Small intestine (tissue), 7 donors: ENCODE measurements at regions not wholly inside any gene's neighbourhood (a gene's known extent, or its start where the extent isn't known, plus 50 kb on each side); places are given as distances from the start of the nearest gene placed in this dataset.

Source experiments
- DNase-seq, 2 donors: peaks; one replicate each; pipeline versions ENCODE4 v3.0.0 to v3.0.0-alpha.2; 2013
- FAIRE-seq: peaks from 2 replicates; lab custom pipeline; 2012; peaks lifted over from hg19 to GRCh38; lab: Jason Lieb, UNC
- H3K27ac ChIP-seq, 3 donors: one replicate each; pipeline ENCODE4 v1.5.1; 2013; ENCODE audit warnings: low read length in 2 of 3, mild to moderate bottlenecking in 2 of 3, control low read depth in 1 of 3, inconsistent platforms in 1 of 3, low read depth in 1 of 3, moderate library complexity in 1 of 3
- H3K27me3 ChIP-seq, 3 donors: one replicate each; pipeline ENCODE4 v1.6.1; 2013; ENCODE audit warnings: low read length in 3 of 3, inconsistent platforms in 1 of 3; ENCODE audit not compliant: control insufficient read depth in 3 of 3, insufficient read depth in 3 of 3
- H3K36me3 ChIP-seq, 3 donors: one replicate each; pipeline ENCODE4 v1.6.1; 2013; ENCODE audit warnings: low read length in 3 of 3, inconsistent platforms in 1 of 3, low read depth in 1 of 3, mild to moderate bottlenecking in 1 of 3, moderate library complexity in 1 of 3; ENCODE audit not compliant: control insufficient read depth in 3 of 3, insufficient read depth in 2 of 3
- H3K4me1 ChIP-seq, 3 donors: one replicate each; pipeline ENCODE4 v1.6.1; 2013; ENCODE audit warnings: low read length in 2 of 3, inconsistent platforms in 1 of 3, low read depth in 1 of 3, mild to moderate bottlenecking in 1 of 3, moderate library complexity in 1 of 3; ENCODE audit not compliant: control insufficient read depth in 3 of 3, insufficient read depth in 2 of 3
- H3K4me3 ChIP-seq, 3 donors: one replicate each; pipeline ENCODE4 v1.5.1; 2013; ENCODE audit warnings: low read length in 3 of 3, control low read depth in 1 of 3, inconsistent platforms in 1 of 3, low read depth in 1 of 3, mild to moderate bottlenecking in 1 of 3, moderate library complexity in 1 of 3
- H3K9me3 ChIP-seq, 2 donors: one replicate each; pipeline ENCODE4 v1.6.1; 2013; ENCODE audit warnings: low read depth in 1 of 2, low read length in 1 of 2; ENCODE audit not compliant: control insufficient read depth in 2 of 2, insufficient read depth in 1 of 2
- WGBS, 3 donors: extraction: QIAGEN DNeasy Blood & Tissue Kit; methylation state at CpG; one replicate each; pipeline ENCODE4 v1.1.7; 2013; 5-methylcytosine and 5-hydroxymethylcytosine counted together
- donor health status: healthy with polysubstance abuse.
- donor health status: control.
- donor health status: control.
- donor health status: Bipolar disorder and iron deficiency.
- donor health status: healthy.

GRCh38 chr5:166982226-166982625 is 1309.2 kb upstream of the WWC1 start:
- no peak for FAIRE-seq
- Histone ChIP-seq H3K27ac (peak overlapping the region in 1 of 3 donors; percentile 34), H3K9me3 (no peaks in the 10 kb centered on the region)

GRCh38 chr5:166991601-166992000 is 1299.8 kb upstream of the WWC1 start:
- H3K9me3 ChIP-seq: no peaks in the 10 kb centered on the region
- no peak overlapping the region for H3K27ac ChIP-seq
- no peaks in the 10 kb centered on the region for H3K36me3 ChIP-seq
- FAIRE-seq: no peak
- no peaks in the 10 kb centered on the region for H3K27me3 ChIP-seq
- no peak overlapping the region for H3K4me3 ChIP-seq
- DNase-seq: no peak
- WGBS, 3 donors: 80 to 95% (median 81%) methylated on average over 1 of the region's 1 CpG
- H3K4me1 ChIP-seq: no peaks in the 10 kb centered on the region

More at GRCh38 chr5:166982226-166982625, 1309.2 kb upstream of the WWC1 start:
- peak; percentile 9 to 68 for DNase-seq
- Histone ChIP-seq H3K27me3 (no peaks in the 10 kb centered on the region), H3K36me3 (no peaks in the 10 kb centered on the region), H3K4me3 (no peak overlapping the region), H3K4me1 (peaks cover 0 to 13% (median 0%) of the 10 kb centered on the region in 3 donors)

GRCh38 chr5:166992108-166992507 is 1299.3 kb upstream of the WWC1 start:
- 42 to 57% (median 54%) methylated on average over 2 of the region's 2 CpGs for WGBS, 3 donors
- H3K27ac ChIP-seq: no peak overlapping the region
- FAIRE-seq: no peak

GRCh38 chr5:166992874-166993722 is 1298.3 kb upstream of the WWC1 start:
- DNase-seq (no peak), FAIRE-seq (no peak)
- no peaks in the 10 kb centered on the region for H3K27me3 ChIP-seq
- 60 to 87% (median 81%) methylated on average over 11 of the region's 11 CpGs for WGBS, 3 donors
- H3K4me1 ChIP-seq: no peaks in the 10 kb centered on the region
- H3K4me3 ChIP-seq: no peak overlapping the region
- H3K36me3 ChIP-seq: no peaks in the 10 kb centered on the region
- no peak overlapping the region for H3K27ac ChIP-seq
- H3K9me3 ChIP-seq: no peaks in the 10 kb centered on the region

More at GRCh38 chr5:166992108-166992507, 1299.3 kb upstream of the WWC1 start:
- Histone ChIP-seq H3K4me3 (no peak overlapping the region), H3K9me3 (no peaks in the 10 kb centered on the region), H3K36me3 (no peaks in the 10 kb centered on the region), H3K27me3 (no peaks in the 10 kb centered on the region), H3K4me1 (no peaks in the 10 kb centered on the region)
- no peak for DNase-seq

- Histone ChIP-seq H3K9me3 (no peaks in the 10 kb centered on the region), H3K4me1 (no peaks in the 10 kb centered on the region), H3K36me3 (no peaks in the 10 kb centered on the region), H3K27me3 (no peaks in the 10 kb centered on the region), H3K27ac (no peak overlapping the region), H3K4me3 (no peak overlapping the region)
- WGBS, 3 donors: 48 to 85% (median 69%) methylated on average over 3 of the region's 3 CpGs
- DNase-seq (no peak), FAIRE-seq (no peak)
Observed at GRCh38 chr5:166994226-166994625, 1297.2 kb upstream of the WWC1 start.

GRCh38 chr5:167001246-167001645 is 1290.2 kb upstream of the WWC1 start:
- no peak for FAIRE-seq
- H3K27me3 ChIP-seq: no peaks in the 10 kb centered on the region
- 83 to 84% (median 83%) methylated on average over 3 of the region's 3 CpGs for WGBS, 3 donors
- H3K27ac ChIP-seq: no peak overlapping the region
- no peaks in the 10 kb centered on the region for H3K9me3 ChIP-seq
- no peak overlapping the region for H3K4me3 ChIP-seq
- H3K36me3 ChIP-seq: no peaks in the 10 kb centered on the region
- no peak for DNase-seq
- no peaks in the 10 kb centered on the region for H3K4me1 ChIP-seq

- Histone ChIP-seq H3K27me3 (peaks cover 0 to 2% (median 0%) of the 10 kb centered on the region in 3 donors), H3K4me3 (no peak overlapping the region), H3K27ac (no peak overlapping the region), H3K36me3 (no peaks in the 10 kb centered on the region), H3K4me1 (no peaks in the 10 kb centered on the region), H3K9me3 (no peaks in the 10 kb centered on the region)
- no peak for DNase-seq
- WGBS, 3 donors: 77 to 90% (median 86%) methylated on average over 10 of the region's 10 CpGs
- no peak for FAIRE-seq
Observed at GRCh38 chr5:167008705-167009104, 1282.7 kb upstream of the WWC1 start.

- 65 to 73% (median 66%) methylated on average over 2 of the region's 2 CpGs for WGBS, 3 donors
- FAIRE-seq (no peak), DNase-seq (no peak)
- H3K27me3 ChIP-seq: peaks cover 0 to 2% (median 0%) of the 10 kb centered on the region in 3 donors
- H3K27ac ChIP-seq: no peak overlapping the region
- H3K4me3 ChIP-seq: no peak overlapping the region
- H3K9me3 ChIP-seq: no peaks in the 10 kb centered on the region
- no peaks in the 10 kb centered on the region for H3K4me1 ChIP-seq
- H3K36me3 ChIP-seq: no peaks in the 10 kb centered on the region
Observed at GRCh38 chr5:167011196-167011595, 1280.2 kb upstream of the WWC1 start.
